CD4-positive, CD25-positive, alpha-beta regulatory T cell (primary cell): ENCODE measurements at regions not wholly inside any gene's neighbourhood (a gene's known extent, or its start where the extent isn't known, plus 50 kb on each side); places are given as distances from the start of the nearest gene placed in this dataset.
A peak's percentile ranks its signal among the peaks of the same experiment; 100 is the strongest.
"Not testable (repeated sequence)": the region's sequence is repeated elsewhere in the genome, so short reads cannot be mapped to it uniquely, and the experiment has no call there.

Experiments
- ATAC-seq, 2 donors: fragments of 150-1000 bp; cut with Tn5 transposase; one replicate each; pipeline ENCODE4 v1.10.0; 2021; ENCODE audit warnings: low read depth in 2 of 2, moderate number of reproducible peaks in 2 of 2, moderate library complexity in 1 of 2
- DNase-seq, 3 donors: peaks; one replicate each; pipeline versions ENCODE4 v3.0.0 to v3.0.0-alpha.2; 2012 to 2022; ENCODE audit warnings: mixed read lengths in 1 of 3
- H3K27ac ChIP-seq: one replicate; pipeline ENCODE4 v1.7.0; 2013; ENCODE audit warnings: mild to moderate bottlenecking, low read length; ENCODE audit not compliant: insufficient read depth, poor library complexity, severe bottlenecking
- H3K27me3 ChIP-seq: one replicate; pipeline ENCODE4 v1.7.0; 2013; ENCODE audit warnings: low read length; ENCODE audit not compliant: control insufficient read depth, insufficient read depth
- H3K36me3 ChIP-seq: one replicate; pipeline ENCODE4 v1.7.0; 2013; ENCODE audit warnings: mild to moderate bottlenecking, low read length, moderate library complexity; ENCODE audit not compliant: control insufficient read depth, insufficient read depth
- H3K4me1 ChIP-seq: 2 replicates; pipeline ENCODE4 v1.7.0; 2013; ENCODE audit warnings: mild to moderate bottlenecking, low read length; ENCODE audit not compliant: insufficient read depth, control insufficient read depth, poor library complexity, severe bottlenecking
- H3K4me3 ChIP-seq: one replicate; pipeline ENCODE4 v1.7.0; 2013; ENCODE audit warnings: low read depth, mild to moderate bottlenecking, low read length, moderate library complexity
- H3K9me3 ChIP-seq, 2 experiments: 1 replicate in 1 of 2; 2 replicates in 1 of 2; pipeline ENCODE4 v1.7.0; 2013; ENCODE audit warnings: low read length in 2 of 2, mild to moderate bottlenecking in 1 of 2, moderate library complexity in 1 of 2; ENCODE audit not compliant: control insufficient read depth in 2 of 2
- H3K27ac Mint-ChIP-seq, 3 donors: one replicate each; pipeline ENCODE4 v1.8.0; 2020 to 2022; ENCODE audit warnings: mild to moderate bottlenecking in 3 of 3, mixed read lengths in 3 of 3, moderate library complexity in 2 of 3
- H3K27me3 Mint-ChIP-seq: one replicate; pipeline ENCODE4 v1.8.0; 2022; ENCODE audit warnings: mild to moderate bottlenecking, mixed read lengths
- H3K36me3 Mint-ChIP-seq: one replicate; pipeline ENCODE4 v1.8.0; 2020; ENCODE audit warnings: mixed read lengths
- H3K4me1 Mint-ChIP-seq, 4 donors: one replicate each; pipeline ENCODE4 v1.8.0; 2020 to 2022; ENCODE audit warnings: mixed read lengths in 4 of 4, mild to moderate bottlenecking in 1 of 4
- H3K4me3 Mint-ChIP-seq, 4 donors: one replicate each; pipeline ENCODE4 v1.8.0; 2020 to 2022; ENCODE audit warnings: mild to moderate bottlenecking in 4 of 4, mixed read lengths in 4 of 4, moderate library complexity in 3 of 4
- H3K9me3 Mint-ChIP-seq, 7 donors: one replicate each; pipeline ENCODE4 v1.8.0; 2020 to 2022; ENCODE audit warnings: mixed read lengths in 7 of 7, mild to moderate bottlenecking in 3 of 7, moderate library complexity in 2 of 7

DNA sequence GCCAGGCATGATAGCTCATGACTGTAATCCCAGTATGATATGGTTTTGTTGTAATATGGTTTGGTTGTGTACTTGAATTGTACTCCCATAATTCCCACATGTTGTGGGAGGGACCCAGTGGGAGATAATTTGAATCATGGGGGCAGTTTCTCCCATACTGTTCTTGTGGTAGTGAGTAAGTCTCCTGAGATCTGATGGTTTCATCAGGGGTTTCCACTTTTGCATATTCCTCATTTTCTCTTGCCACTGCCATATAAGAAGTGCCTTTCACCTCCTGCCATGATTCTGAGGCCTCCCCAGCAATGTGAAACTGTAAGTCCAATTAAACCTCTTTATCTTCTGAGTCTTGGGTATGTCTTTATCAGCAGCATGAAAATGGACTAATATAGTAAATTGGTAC lies 160.3 kb upstream of the COX10 start:
- H3K4me1 ChIP-seq, H3K9me3 Mint-ChIP-seq, H3K4me3 ChIP-seq, H3K27ac ChIP-seq, H3K36me3 Mint-ChIP-seq, ATAC-seq, H3K4me3 Mint-ChIP-seq, H3K4me1 Mint-ChIP-seq, H3K36me3 ChIP-seq, H3K27ac Mint-ChIP-seq, DNase-seq, H3K27me3 ChIP-seq, H3K27me3 Mint-ChIP-seq, H3K9me3 ChIP-seq: not testable (repeated sequence)

DNA sequence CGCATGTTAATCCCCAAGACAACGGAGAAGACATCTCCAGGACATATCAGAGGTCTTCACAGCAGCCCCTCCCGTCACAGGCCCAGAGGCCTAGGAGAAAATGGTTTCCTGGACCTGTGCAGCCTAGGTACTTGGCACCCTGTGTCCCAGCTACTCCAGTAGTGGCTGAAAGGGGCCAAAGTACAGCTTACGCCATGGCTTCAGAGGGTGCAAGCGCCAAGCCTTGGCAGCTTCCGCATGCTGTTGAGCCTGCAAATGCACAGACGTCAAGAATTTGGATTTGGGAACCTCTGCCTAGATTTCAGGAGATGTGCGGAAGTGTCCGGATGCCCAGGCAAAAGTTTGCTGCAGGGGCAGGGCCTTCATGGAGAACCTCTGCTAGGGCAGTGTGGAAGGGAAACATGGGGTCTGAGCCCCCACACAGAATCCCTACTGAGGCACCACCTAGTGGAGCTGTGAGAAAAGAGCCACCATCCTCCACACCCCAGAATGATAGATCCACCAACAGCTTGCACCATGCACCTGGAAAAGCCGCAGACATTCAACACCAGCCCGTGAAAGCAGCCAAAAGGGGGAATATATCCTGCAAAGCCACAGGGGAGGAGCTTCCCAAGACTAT lies 159.3 kb upstream of the COX10 start:
- Mint-ChIP-seq H3K36me3 (peaks cover 8% of the 10 kb centered on the region), H3K4me1 (no peaks in the 10 kb centered on the region), H3K27ac (no peak overlapping the region), H3K4me3 (no peak overlapping the region), H3K27me3 (no peaks in the 10 kb centered on the region), H3K9me3 (peaks cover 0 to 3% (median 0%) of the 10 kb centered on the region in 7 donors)
- Histone ChIP-seq H3K27ac (no peak overlapping the region), H3K4me1 (no peaks in the 10 kb centered on the region), H3K27me3 (no peaks in the 10 kb centered on the region), H3K36me3 (no peaks in the 10 kb centered on the region), H3K4me3 (no peak overlapping the region), H3K9me3 (no peaks in the 10 kb centered on the region)
- no peak for DNase-seq
- ATAC-seq = no peak

DNA sequence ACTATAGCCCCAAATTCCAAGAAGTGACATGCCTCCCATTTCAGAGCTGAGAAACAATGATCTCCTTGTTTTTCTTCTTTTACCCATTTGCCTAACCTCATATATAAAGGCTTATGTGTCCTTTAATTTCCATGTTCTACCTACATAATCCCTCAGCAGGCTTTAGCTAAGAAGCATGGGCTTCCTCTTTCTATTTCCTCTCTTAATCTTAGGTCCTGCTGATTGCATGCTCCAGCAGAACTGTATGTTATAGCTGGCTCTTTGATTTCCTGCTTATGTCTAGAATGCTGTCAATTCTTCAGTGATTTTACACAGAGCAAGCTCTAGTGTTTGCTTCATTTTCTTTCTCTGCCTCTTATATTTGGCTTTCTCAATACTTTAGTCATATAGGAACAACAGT lies 151.7 kb upstream of the COX10 start:
- no peaks in the 10 kb centered on the region for H3K36me3 Mint-ChIP-seq
- peaks cover 0 to 4% (median 2%) of the 10 kb centered on the region in 4 donors for H3K4me1 Mint-ChIP-seq
- no peaks in the 10 kb centered on the region for H3K9me3 ChIP-seq
- DNase-seq = no peak
- H3K27me3 Mint-ChIP-seq = no peaks in the 10 kb centered on the region
- H3K4me3 ChIP-seq = no peak overlapping the region
- H3K4me3 Mint-ChIP-seq = no peak overlapping the region
- H3K27ac ChIP-seq = no peak overlapping the region
- H3K36me3 ChIP-seq = no peaks in the 10 kb centered on the region
- peak in 1 of 2 donors; percentile 40 for ATAC-seq
- H3K9me3 Mint-ChIP-seq = peaks cover 0 to 3% (median 0%) of the 10 kb centered on the region in 7 donors
- H3K4me1 ChIP-seq = no peaks in the 10 kb centered on the region
- H3K27me3 ChIP-seq = no peaks in the 10 kb centered on the region
- no peak overlapping the region for H3K27ac Mint-ChIP-seq

GRCh38 chr17:13918247-13918646 lies 151.1 kb upstream of the COX10 start:
- no peak overlapping the region for H3K4me3 Mint-ChIP-seq
- H3K9me3 Mint-ChIP-seq = peaks cover 0 to 2% (median 0%) of the 10 kb centered on the region in 7 donors
- peaks cover 0 to 4% (median 2%) of the 10 kb centered on the region in 4 donors for H3K4me1 Mint-ChIP-seq
- H3K36me3 Mint-ChIP-seq = no peaks in the 10 kb centered on the region
- H3K9me3 ChIP-seq = no peaks in the 10 kb centered on the region
- no peak overlapping the region for H3K4me3 ChIP-seq
- no peak overlapping the region for H3K27ac Mint-ChIP-seq
- H3K27me3 ChIP-seq = no peaks in the 10 kb centered on the region
- no peaks in the 10 kb centered on the region for H3K36me3 ChIP-seq
- H3K27ac ChIP-seq = no peak overlapping the region
- no peaks in the 10 kb centered on the region for H3K4me1 ChIP-seq
- ATAC-seq (no peak), DNase-seq (no peak)
- H3K27me3 Mint-ChIP-seq = no peaks in the 10 kb centered on the region

DNA sequence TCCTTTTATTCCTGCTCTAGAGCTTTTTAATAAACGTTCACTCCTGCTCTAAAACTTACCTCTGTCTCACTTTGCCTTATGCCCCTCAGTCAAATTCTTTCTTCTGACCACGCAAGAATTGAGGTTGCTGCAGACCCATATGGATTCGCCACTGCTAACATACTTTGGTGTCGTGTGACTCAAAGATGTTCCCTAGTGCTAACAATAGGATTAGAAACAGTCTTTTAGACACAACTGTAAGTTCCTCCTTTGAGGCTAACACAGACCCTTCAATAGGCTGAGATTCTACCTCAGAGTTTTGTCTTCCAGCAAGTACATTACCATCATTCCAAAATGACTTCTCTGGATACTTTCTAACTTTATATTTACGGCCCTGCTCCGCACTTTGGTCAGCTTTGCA lies 149.5 kb upstream of the COX10 start:
- Histone ChIP-seq H3K9me3 (no peaks in the 10 kb centered on the region), H3K27ac (no peak overlapping the region), H3K4me3 (no peak overlapping the region), H3K36me3 (no peaks in the 10 kb centered on the region), H3K4me1 (no peaks in the 10 kb centered on the region), H3K27me3 (no peaks in the 10 kb centered on the region)
- DNase-seq = no peak
- Mint-ChIP-seq H3K27me3 (no peaks in the 10 kb centered on the region), H3K36me3 (peaks cover 3% of the 10 kb centered on the region), H3K4me3 (no peak overlapping the region), H3K4me1 (peaks cover 0 to 4% (median 2%) of the 10 kb centered on the region in 4 donors), H3K27ac (no peak overlapping the region), H3K9me3 (no peaks in the 10 kb centered on the region)
- ATAC-seq = no peak

DNA sequence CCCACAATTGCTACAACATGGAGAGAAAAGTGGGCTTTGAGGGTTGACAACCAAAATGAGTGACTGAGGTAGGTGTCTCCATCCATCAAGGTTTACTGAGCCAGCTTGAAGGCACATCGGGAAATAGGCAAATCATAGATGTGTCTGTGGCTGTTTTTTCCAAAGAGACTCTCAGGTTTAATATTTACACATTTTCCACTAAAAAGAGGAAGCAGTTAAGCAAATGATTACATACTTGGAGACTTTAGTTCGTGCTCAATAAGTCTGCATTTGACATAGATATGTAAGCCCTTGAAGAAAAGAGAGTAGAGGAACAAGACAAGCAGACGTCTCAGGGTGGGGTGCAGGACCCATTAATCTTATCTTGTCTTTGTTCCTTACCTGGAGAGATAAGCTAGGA lies 148.9 kb upstream of the COX10 start:
- H3K27me3 Mint-ChIP-seq = no peaks in the 10 kb centered on the region
- Histone ChIP-seq H3K36me3 (no peaks in the 10 kb centered on the region), H3K27me3 (no peaks in the 10 kb centered on the region), H3K4me1 (no peaks in the 10 kb centered on the region), H3K9me3 (no peaks in the 10 kb centered on the region), H3K27ac (no peak overlapping the region), H3K4me3 (no peak overlapping the region)
- H3K36me3 Mint-ChIP-seq = peaks cover 3% of the 10 kb centered on the region
- no peak overlapping the region for H3K27ac Mint-ChIP-seq
- no peak overlapping the region for H3K4me3 Mint-ChIP-seq
- H3K4me1 Mint-ChIP-seq = peaks cover 0 to 4% (median 1%) of the 10 kb centered on the region in 4 donors
- ATAC-seq (no peak), DNase-seq (no peak)
- H3K9me3 Mint-ChIP-seq = no peaks in the 10 kb centered on the region

DNA sequence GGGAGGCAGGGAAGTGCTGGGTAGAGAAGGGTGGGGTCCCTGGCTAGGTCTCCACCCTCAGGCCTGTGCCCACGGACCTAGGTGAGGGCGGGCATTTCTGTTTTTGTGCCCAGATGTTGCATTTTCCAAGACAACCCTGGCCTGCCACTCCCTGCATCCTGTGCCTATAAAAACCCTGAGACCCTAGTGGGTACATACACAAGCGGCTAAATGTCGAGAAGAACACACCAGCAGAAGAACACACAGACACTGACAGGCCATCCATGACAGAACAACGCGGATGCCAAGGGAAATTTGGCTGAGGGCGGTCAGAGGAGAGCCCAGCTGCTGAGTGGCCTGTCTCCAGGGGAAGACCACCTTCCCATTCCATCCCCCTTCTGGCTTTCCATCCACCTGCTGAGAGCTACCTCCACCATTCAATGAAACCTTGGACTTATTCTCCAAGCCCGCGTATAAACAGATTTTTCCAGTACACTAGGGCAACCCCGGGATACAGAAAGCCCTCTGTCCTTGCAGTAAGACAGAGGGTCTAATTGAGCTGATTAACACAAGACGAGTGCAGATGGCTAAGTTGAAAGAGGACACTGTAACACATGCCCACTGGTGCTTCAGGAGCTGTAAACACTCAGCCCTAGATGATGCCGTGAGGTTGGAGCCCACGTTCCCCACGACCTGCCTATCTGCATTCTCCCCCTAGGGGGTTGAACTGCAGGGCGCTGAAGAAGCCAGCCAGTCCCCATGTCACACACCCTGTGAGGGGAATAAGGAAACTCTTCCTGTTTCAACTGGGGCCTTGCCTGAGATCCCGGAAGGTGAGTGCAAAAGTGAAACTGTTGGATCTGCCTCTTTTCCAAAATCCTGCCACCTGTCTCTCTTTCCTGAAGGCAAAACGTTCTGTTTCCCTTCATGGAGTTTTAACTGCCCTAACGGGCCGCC lies 147.2 kb upstream of the COX10 start:
- no peak for DNase-seq
- Mint-ChIP-seq H3K27ac (peak overlapping the region in 1 of 3 donors; percentile 18), H3K4me1 (peaks cover 0 to 4% (median 1%) of the 10 kb centered on the region in 4 donors), H3K27me3 (no peaks in the 10 kb centered on the region), H3K9me3 (no peaks in the 10 kb centered on the region), H3K4me3 (no peak overlapping the region), H3K36me3 (peaks cover 3% of the 10 kb centered on the region)
- no peaks in the 10 kb centered on the region for H3K36me3 ChIP-seq
- H3K27me3 ChIP-seq = no peaks in the 10 kb centered on the region
- H3K27ac ChIP-seq = no peak overlapping the region
- no peaks in the 10 kb centered on the region for H3K4me1 ChIP-seq
- no peaks in the 10 kb centered on the region for H3K9me3 ChIP-seq
- ATAC-seq = no peak
- no peak overlapping the region for H3K4me3 ChIP-seq
